HepG2 (cell line): ENCODE measurements at regions not wholly inside any gene's neighbourhood (a gene's known extent, or its start where the extent isn't known, plus 50 kb on each side); places are given as distances from the start of the nearest gene placed in this dataset.

ENCODE experiments used
- ATAC-seq: fragments of 200-7000 bp; cut with Tn5 transposase; 3 replicates; pipeline ENCODE4 v1.9.1; 2020; ENCODE audit warnings: mild to moderate bottlenecking, moderate library complexity
- BruUV-seq: library from RNA; stranded (reverse); fragments of 400-500 nt; replicated peaks from 2 replicates; lab custom pipeline; 2021; lab: Mats Ljungman, UMichigan
- CTCF ChIA-PET: fragments of 300-600 bp; formaldehyde crosslinking; extraction: SDS; loops from one replicate; lab custom pipeline; 2021; ENCODE audit warnings: low total read pairs, inconsistent platforms, low intra/inter-chr PET ratio; lab: Yijun Ruan, JAX
- POLR2A ChIA-PET: fragments of 350-600 bp; sonication (Branson Sonifier 250); formaldehyde crosslinking; loops from one replicate; lab custom pipeline; 2020; ENCODE audit warnings: antibody characterized with exemption, inconsistent platforms; lab: Yijun Ruan, JAX
- DNase-seq: peaks from one replicate; pipeline ENCODE4 v3.0.0-alpha.2; 2015; ENCODE audit warnings: low spot score
- FAIRE-seq: peaks from 3 replicates; lab custom pipeline; 2011; peaks lifted over from hg19 to GRCh38; lab: Jason Lieb, UNC
- H2AFZ ChIP-seq: one replicate; pipeline ENCODE4 v1.6.1; 2011; ENCODE audit warnings: low read length, inconsistent platforms
- H3K27ac ChIP-seq: fragments of 300-600 bp; 3 replicates; pipeline ENCODE4 v1.8.0; 2011; ENCODE audit warnings: mixed run types, mild to moderate bottlenecking, mixed read lengths, low read length, inconsistent platforms; ENCODE audit not compliant: insufficient read depth; ENCODE audit errors: extremely low read length
- H3K27me3 ChIP-seq, 2 experiments: fragments of 200-600 bp in 1 of 2; 2 replicates in 1 of 2; 3 replicates in 1 of 2; pipeline versions ENCODE4 v1.6.0 to v1.8.0; 2011; ENCODE audit warnings: low read length in 2 of 2, mild to moderate bottlenecking in 2 of 2, moderate library complexity in 2 of 2, inconsistent platforms in 1 of 2; ENCODE audit not compliant: insufficient read depth in 2 of 2, control insufficient read depth in 1 of 2
- H3K36me3 ChIP-seq, 2 experiments: fragments of 200-600 bp in 1 of 2; replicated peaks in 1 of 2; 2 replicates in 1 of 2; 3 replicates in 1 of 2; pipeline versions ENCODE4 v1.5.1 to v1.8.0; 2011; ENCODE audit warnings: low read length in 2 of 2, inconsistent platforms in 1 of 2; ENCODE audit not compliant: insufficient read depth in 2 of 2, control insufficient read depth in 1 of 2
- H3K4me1 ChIP-seq: 2 replicates; pipeline ENCODE4 v1.5.1; 2012; ENCODE audit warnings: low read length, inconsistent platforms; ENCODE audit not compliant: insufficient read depth
- H3K4me2 ChIP-seq: 2 replicates; pipeline ENCODE4 v1.6.0; 2011; ENCODE audit warnings: low read depth, low read length, inconsistent platforms
- H3K4me3 ChIP-seq, 3 experiments: fragments of 200-600 bp in 1 of 3; sonication (generic), shearing (Covaris generic) in 1 of 3; replicated peaks in 1 of 3; 2 replicates each; pipeline ENCODE4 v1.5.1; 2011 to 2016; ENCODE audit warnings: low read length in 3 of 3, inconsistent platforms in 2 of 3, low read depth in 2 of 3, mild to moderate bottlenecking in 2 of 3, control low read depth in 1 of 3, mixed read lengths in 1 of 3; ENCODE audit not compliant: insufficient read depth in 1 of 3
- H3K79me2 ChIP-seq: one replicate; pipeline ENCODE4 v1.6.1; 2011; ENCODE audit warnings: low read length, inconsistent platforms; ENCODE audit not compliant: insufficient read depth
- H3K9ac ChIP-seq: 2 replicates; pipeline ENCODE4 v1.6.0; 2011; ENCODE audit warnings: mild to moderate bottlenecking, low read depth, low read length, inconsistent platforms; ENCODE audit not compliant: insufficient read depth
- H3K9me3 ChIP-seq: 2 replicates; pipeline ENCODE4 v1.5.1; 2012; ENCODE audit warnings: mild to moderate bottlenecking, low read length
- H4K20me1 ChIP-seq: 2 replicates; pipeline ENCODE4 v1.6.0; 2011; ENCODE audit warnings: inconsistent platforms, mild to moderate bottlenecking, low read length, moderate library complexity; ENCODE audit not compliant: insufficient read depth
- ATF7-NPFF ChIP-seq: sonication (generic); formaldehyde crosslinking; IDR thresholded peaks from 2 replicates; pipeline ENCODE4 v1.8.1; 2023; ENCODE audit warnings: mild to moderate bottlenecking, low read depth, missing genetic modification reagents, moderate library complexity
- MAF1 ChIP-seq: sonication (generic); formaldehyde crosslinking; IDR thresholded peaks from 2 replicates; pipeline ENCODE4 v1.5.0; 2020; ENCODE audit warnings: missing genetic modification reagents, borderline replicate concordance
- MEIS2 ChIP-seq: sonication (generic); formaldehyde crosslinking; IDR thresholded peaks from 2 replicates; pipeline ENCODE4 v1.9.0; 2021; ENCODE audit warnings: mild to moderate bottlenecking, missing genetic modification reagents
- MLXIP ChIP-seq: sonication (generic); formaldehyde crosslinking; IDR thresholded peaks from 2 replicates; pipeline ENCODE4 v1.9.0; 2021; ENCODE audit warnings: missing genetic modification reagents, borderline replicate concordance
- PHF8 ChIP-seq: sonication (generic); formaldehyde crosslinking; IDR thresholded peaks from 2 replicates; pipeline ENCODE4 v1.5.0; 2020; ENCODE audit warnings: missing genetic modification reagents
- PRDM4 ChIP-seq: sonication (generic); formaldehyde crosslinking; IDR thresholded peaks from 2 replicates; pipeline ENCODE4 v1.9.0; 2021; ENCODE audit warnings: missing genetic modification reagents, borderline replicate concordance
- RFX3 ChIP-seq: IDR thresholded peaks from 2 replicates; pipeline ENCODE4 v1.6.1; 2016; ENCODE audit warnings: missing biosample characterization, missing genetic modification reagents
- RORA ChIP-seq: sonication (generic); formaldehyde crosslinking; IDR thresholded peaks from 2 replicates; pipeline ENCODE4 v1.5.0; 2020; ENCODE audit warnings: mild to moderate bottlenecking, missing genetic modification reagents, moderate library complexity
- STAT6 ChIP-seq: sonication (generic); formaldehyde crosslinking; IDR thresholded peaks from 2 replicates; pipeline ENCODE4 v1.4.0; 2020; ENCODE audit warnings: missing genetic modification reagents, mild to moderate bottlenecking, borderline replicate concordance
- TAF15 ChIP-seq: fragments of 200-400 bp; formaldehyde crosslinking; IDR thresholded peaks from one replicate; pipeline ENCODE4 v1.6.1; 2018; ENCODE audit warnings: mild to moderate bottlenecking, low read depth, low read length; ENCODE audit not compliant: poor library complexity, severe bottlenecking
- XBP1 ChIP-seq: sonication (generic); formaldehyde crosslinking; IDR thresholded peaks from 2 replicates; pipeline ENCODE4 v1.5.0; 2020; ENCODE audit warnings: missing genetic modification reagents
- ZBTB3 ChIP-seq: sonication (generic); formaldehyde crosslinking; IDR thresholded peaks from 2 replicates; pipeline ENCODE4 v1.4.0; 2020; ENCODE audit warnings: low read depth, mild to moderate bottlenecking, moderate library complexity, missing genetic modification reagents, borderline replicate concordance
- ZNF292 ChIP-seq: sonication (generic); formaldehyde crosslinking; IDR thresholded peaks from 2 replicates; pipeline ENCODE4 v1.8.1; 2022; ENCODE audit warnings: mild to moderate bottlenecking, low read depth, missing genetic modification reagents, borderline replicate concordance
- ZNF430 ChIP-seq: sonication (generic); formaldehyde crosslinking; IDR thresholded peaks from 2 replicates; pipeline ENCODE4 v1.9.0; 2021; ENCODE audit warnings: mild to moderate bottlenecking, missing genetic modification reagents
- ZNF558 ChIP-seq: sonication (generic); formaldehyde crosslinking; IDR thresholded peaks from 2 replicates; pipeline ENCODE4 v1.9.0; 2022; ENCODE audit warnings: mild to moderate bottlenecking, missing genetic modification reagents, borderline replicate concordance
- ZNF576 ChIP-seq: sonication (generic); formaldehyde crosslinking; IDR thresholded peaks from 2 replicates; pipeline ENCODE4 v1.4.0; 2020; ENCODE audit warnings: mild to moderate bottlenecking, missing genetic modification reagents
- ZNF75D ChIP-seq: sonication (generic); formaldehyde crosslinking; IDR thresholded peaks from 2 replicates; pipeline ENCODE4 v1.8.1; 2023; ENCODE audit warnings: missing genetic modification reagents, mild to moderate bottlenecking, borderline replicate concordance
- WGBS: methylation state at CpG from one replicate; pipeline ENCODE4 v1.1.6; 2017; ENCODE audit warnings: low lambda C conversion rate; 5-methylcytosine and 5-hydroxymethylcytosine counted together
- in situ Hi-C: cut with HindIII; loops from 2 replicates; pipeline ENCODE4 v1.10.0; 2017; ENCODE audit warnings: low pct_unique_long_range_greater_than_20kb; ENCODE audit not compliant: extremely low pct_ligation_motif_present
- intact Hi-C: fragments of 100-400 bp; cut with micrococcal nuclease; formaldehyde crosslinking; loops from one replicate; pipeline ENCODE4 v1.10.0; 2022; ENCODE audit not compliant: unreplicated experiment

GRCh38 chrX:140040386-140040785, 75.1 kb upstream of the CXorf66 start:
- H3K9ac ChIP-seq: no peak overlapping the region
- no peaks in the 10 kb centered on the region for H4K20me1 ChIP-seq
- ATAC-seq: no peak
- H3K27ac ChIP-seq: no peak overlapping the region
- no peak for FAIRE-seq
- H2AFZ ChIP-seq: no peak overlapping the region
- in situ Hi-C loops: no loop called here
- intact Hi-C loops: no loop called here
- no peak for DNase-seq
- BruUV-seq: no TSS peak
- H3K4me2 ChIP-seq: no peak overlapping the region
- no peaks in the 10 kb centered on the region for H3K4me1 ChIP-seq
- ChIA-PET CTCF (no interaction called here), POLR2A (no interaction called here)
- H3K36me3 ChIP-seq: no peaks in the 10 kb centered on the region
- H3K4me3 ChIP-seq: no peak overlapping the region
- H3K27me3 ChIP-seq: no peaks in the 10 kb centered on the region
- H3K9me3 ChIP-seq: no peaks in the 10 kb centered on the region
- WGBS: 10% methylated on average over 2 of the region's 5 CpGs
- H3K79me2 ChIP-seq: no peaks in the 10 kb centered on the region
- TF ChIP-seq ZNF75D (CRISPR knock-in tag): no peak
- no peak for TF ChIP-seq MLXIP (CRISPR knock-in tag)
- TF ChIP-seq XBP1 (CRISPR knock-in tag): no peak
- TF ChIP-seq ZNF576: no peak
- no peak for TF ChIP-seq PHF8 (CRISPR knock-in tag)
- TF ChIP-seq STAT6 (CRISPR knock-in tag): no peak
- TF ChIP-seq RFX3 (CRISPR knock-in tag): no peak
- TF ChIP-seq ATF7-NPFF (CRISPR knock-in tag): no peak
- no peak for TF ChIP-seq TAF15
- no peak for TF ChIP-seq RORA
- TF ChIP-seq ZNF292 (CRISPR knock-in tag): no peak
- no peak for TF ChIP-seq PRDM4 (CRISPR knock-in tag)
- no peak for TF ChIP-seq ZBTB3 (CRISPR knock-in tag)
- TF ChIP-seq ZNF430 (CRISPR knock-in tag): no peak
- TF ChIP-seq MEIS2 (CRISPR knock-in tag): no peak
- TF ChIP-seq MAF1 (CRISPR knock-in tag): no peak
- no peak for TF ChIP-seq ZNF558 (CRISPR knock-in tag)
